ENCODE measurements at regions not wholly inside any gene's neighbourhood (a gene's known extent, or its start where the extent isn't known, plus 50 kb on each side); places are given as distances from the start of the nearest gene placed in this dataset.

GRCh38 chr13:106382534-106382933 is 152.9 kb downstream of the EFNB2 start:
- no peak for DNase-seq

- no peak for DNase-seq
Observed at GRCh38 chr13:106381091-106381490, 154.4 kb downstream of the EFNB2 start.

DNA sequence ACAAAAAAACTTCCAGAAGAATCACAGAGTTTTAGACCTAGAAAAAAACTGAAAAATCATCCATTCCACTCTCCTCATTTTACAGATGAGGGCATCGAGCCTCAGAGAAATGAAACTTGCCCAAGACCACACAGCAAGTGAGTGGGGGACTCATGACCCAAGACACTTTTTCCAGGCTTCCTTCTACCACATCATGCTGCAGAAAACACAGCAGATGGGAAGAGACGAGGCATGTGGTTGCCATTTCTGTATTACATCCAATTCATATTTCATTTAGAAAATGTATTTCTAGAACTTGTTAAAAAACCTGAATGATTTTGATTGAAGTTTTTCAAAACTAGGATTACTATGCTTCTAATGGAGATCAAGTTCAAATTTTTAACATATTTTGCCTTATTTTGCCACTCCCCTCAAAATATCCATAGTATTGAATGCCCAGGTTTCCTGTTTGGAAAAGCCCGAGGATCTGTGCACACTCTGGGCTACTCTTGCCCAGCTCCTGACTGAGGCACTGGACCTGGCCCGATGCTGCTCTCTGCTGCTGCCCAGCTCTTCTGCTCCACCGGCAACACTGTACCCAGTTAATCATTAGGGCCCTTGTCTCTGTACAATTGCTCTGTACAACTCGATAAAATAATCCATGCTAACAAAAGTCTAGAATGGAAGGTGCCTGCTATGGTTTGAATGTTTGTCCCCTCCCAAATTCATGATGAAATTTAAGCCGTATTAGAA is 157.4 kb downstream of the EFNB2 start:
- no peak for DNase-seq

DNA sequence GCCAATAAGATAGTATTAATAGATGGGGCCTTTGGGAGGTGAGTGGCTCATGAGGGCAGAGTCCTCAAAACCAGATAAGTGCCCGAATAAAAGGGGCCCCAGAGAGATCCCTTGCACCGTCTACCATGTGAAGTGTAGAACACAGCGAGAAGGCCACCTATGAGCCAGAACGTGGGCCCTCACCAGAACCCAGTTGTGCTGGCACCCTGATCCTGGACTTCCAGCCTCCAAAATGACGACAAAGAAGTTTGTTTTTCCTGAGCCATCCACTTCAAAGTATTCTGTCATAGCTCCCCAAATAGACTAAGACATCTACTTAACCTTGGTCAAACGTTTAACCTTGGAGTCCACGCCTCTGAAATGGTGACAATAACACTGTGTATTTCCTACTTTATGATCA is 158.1 kb downstream of the EFNB2 start:
- DNase-seq: no peak

- DNase-seq: peak; percentile 13 to 20
Observed at GRCh38 chr13:106376401-106377112, 158.9 kb downstream of the EFNB2 start.

DNA sequence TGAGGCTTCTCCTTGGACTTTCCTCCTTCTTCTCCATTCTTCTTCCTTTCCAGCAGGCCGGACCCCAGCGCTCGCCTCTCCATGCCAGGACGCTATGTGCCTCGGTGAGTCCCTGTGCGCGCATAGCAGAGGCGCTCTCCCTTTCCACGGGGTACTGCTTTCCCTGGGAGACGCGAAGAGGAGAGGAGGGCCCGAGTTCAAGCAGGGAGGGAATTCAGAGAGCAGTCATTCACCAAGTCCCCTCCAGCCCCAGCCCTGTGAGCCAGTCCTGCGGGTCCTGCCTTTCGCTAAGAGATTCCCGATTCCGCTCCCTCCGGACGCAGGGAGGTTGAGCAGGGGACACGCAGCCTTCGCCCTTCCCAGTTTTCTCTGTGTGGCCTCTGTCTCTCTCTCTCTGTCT is 160.4 kb downstream of the EFNB2 start:
- no peak for DNase-seq

GRCh38 chr13:106374631-106375030 is 160.8 kb downstream of the EFNB2 start:
- no peak for DNase-seq

GRCh38 chr13:106373989-106374572 is 161.4 kb downstream of the EFNB2 start:
- DNase-seq: peak in 1 of 2 donors; percentile 5

DNA sequence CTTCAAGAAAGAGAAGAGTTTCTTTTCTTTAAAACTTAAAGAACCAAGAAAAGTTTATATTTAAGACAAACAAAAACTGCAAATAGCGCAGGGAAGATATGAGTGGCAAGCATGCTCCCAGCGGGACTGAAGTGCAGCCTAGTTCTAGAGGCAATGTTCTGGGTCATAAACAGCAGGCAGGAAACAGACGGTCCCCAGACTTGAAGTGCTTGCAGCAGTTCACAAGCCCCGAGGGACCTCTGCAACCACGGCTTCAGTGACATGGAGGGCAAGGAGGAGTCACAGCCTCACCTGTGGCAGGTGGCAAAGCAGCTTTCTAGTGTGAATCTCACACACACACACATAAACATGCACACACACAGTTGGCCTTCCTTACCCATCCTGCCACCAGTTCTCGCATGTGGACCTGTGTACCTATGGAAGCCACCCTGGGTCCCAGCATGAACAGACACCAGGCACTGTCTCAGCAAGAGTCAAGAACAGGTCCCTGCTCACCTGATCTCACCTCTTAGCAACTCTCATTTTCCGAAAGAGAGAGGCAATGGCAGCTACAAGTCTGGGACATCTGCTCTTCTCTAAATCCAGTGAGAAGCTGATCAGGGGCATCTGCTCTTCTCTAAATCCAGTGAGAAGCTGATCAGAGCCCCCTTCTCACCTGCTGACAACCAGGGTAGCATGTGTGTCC is 162.0 kb downstream of the EFNB2 start:
- no peak for DNase-seq

- no peak for DNase-seq
Observed at GRCh38 chr13:106372199-106373155, 163.0 kb downstream of the EFNB2 start.

DNA sequence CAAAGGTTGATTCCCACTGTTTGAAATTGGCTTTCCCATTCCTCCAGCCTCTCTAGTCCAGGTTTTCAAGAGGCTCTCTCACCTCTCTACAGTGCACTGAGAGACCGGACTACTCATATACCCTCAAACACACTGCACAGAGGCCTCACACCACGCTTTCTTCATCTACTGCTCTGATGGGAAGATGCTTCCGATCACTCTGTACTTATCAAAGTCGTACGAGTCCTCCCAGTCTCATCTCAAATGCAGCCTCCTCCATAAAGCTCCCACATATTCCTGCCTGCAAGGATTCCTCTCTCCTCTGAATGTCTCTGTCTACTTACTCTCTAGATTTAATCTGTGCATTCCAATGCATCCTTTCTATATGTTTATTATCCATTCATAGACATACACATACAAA is 164.4 kb downstream of the EFNB2 start:
- no peak for DNase-seq

DNA sequence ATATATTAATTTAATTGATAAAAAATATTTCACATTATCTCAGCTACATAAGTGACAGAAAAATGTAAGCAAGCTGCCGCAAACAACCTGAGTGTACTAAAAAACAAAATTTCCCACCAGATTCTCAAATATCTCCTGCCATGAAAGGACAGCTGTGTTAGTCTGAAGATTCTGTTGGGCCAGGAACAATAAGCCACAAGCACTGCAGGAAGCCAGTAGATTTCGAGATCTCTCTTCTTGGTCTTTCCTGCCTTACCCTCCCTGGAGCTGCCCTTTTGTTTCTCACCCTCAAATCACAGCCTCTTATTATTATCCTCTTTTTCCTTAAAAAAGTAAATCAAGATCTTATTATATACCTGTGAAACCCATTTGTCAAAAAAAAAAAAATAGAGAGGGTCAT is 165.6 kb downstream of the EFNB2 start:
- DNase-seq: no peak

DNA sequence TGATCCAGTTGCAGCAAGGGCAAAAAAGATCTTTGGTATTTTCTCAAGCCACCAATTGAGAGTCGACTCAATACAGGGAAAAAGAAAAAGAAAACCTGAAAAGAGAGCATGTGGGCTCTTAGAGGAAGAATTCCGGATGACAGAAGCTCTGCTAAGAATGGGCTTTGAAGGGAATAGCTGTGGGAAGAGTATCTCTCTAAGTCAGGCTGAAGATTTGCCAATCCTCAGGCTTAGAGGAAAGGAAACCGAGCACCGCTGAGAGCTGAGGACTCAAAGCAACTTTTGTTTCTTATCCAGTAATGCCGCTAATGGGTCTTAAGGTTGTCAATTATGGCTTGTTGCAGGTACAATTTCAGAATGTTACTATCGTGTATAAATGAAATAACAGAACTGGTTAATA is 166.4 kb downstream of the EFNB2 start:
- no peak for DNase-seq

DNA sequence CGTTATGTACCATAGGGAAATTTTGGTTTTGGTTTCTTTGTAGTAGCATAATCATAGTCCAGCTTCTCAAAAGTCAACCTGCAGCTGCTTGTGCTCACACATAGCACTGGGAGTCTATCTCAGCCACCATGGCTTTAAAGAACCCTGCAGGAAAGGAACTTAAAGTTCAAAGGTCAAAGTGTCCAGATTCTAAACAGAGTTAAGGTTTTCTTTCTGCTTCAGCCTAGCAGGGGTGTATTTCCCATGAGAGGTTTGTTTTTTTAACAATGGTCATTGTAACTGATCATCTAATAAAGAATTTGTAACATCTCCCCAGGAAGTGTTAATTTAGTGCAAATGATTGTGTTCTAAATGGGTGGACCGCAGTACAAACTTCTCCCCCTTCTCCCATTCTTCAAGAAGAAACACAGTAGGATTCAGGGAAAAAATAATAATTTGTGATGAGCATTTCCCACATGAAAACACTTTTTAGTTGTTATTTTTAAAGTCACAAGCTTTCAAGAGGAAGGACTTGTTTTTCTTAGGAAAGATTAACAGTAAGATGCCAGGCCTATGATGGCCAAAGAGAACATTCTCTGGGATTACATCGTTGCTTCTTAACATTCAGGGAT is 168.0 kb downstream of the EFNB2 start:
- DNase-seq: no peak

DNA sequence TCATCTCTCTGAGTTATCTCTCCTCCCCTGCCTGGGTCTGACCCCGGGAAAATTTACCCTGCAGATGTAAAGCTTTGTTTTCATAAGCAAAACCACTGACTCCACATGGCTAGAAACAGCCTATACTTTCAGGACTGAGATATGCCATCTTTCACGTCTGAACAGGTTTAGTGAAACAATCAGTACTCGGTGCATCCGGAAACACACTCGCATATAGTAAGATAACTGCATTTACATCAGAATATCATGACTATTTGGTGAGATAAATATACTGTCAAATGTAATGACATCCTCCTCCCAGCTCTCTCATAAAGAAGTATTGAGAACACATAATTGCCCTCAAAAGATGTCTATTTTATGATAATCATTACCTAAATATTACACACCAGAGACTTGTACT is 172.8 kb downstream of the EFNB2 start:
- no peak for DNase-seq

DNA sequence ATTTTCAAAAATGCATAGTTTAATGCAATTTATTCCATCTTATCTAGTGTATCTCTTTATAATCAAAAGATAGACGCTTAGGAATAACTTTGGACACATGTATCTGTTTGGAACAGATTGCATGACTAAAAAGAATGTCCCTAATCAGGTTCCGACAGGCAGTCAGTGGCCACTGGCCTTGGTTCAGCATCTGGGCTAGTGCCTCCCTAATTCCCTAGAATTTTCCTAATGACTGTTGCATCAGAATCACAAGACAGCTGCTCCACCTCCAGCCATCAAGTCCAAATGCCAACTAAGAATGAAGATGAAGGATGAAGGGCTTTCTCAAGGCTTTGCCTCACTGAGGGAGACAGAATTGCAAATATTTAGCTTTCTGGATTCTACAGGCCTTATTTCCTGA is 173.8 kb downstream of the EFNB2 start:
- no peak for DNase-seq

GRCh38 chr13:106357198-106357597 is 178.3 kb downstream of the EFNB2 start:
- no peak for DNase-seq

DNA sequence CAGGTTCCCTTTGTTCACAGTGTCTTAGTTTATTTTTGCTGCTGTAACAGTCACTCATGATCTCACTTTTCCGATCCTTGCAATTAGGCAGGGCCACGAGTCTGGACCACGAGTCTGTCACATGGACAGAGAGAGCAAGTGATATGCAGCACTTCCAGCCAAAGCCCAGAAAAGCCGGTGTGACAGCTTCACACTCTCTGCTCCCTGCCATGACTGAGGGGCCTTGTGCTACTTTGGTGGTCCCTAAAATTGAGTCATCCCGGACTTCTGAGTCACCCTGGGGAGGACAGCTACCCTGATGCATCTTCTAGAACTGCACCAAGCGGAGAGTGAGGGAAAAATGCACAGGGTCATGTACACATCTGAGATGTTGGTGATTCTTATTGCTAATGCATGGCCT is 179.6 kb downstream of the EFNB2 start:
- no peak for DNase-seq

- no peak for DNase-seq
Observed at GRCh38 chr13:106354961-106355360, 180.5 kb downstream of the EFNB2 start.

DNA sequence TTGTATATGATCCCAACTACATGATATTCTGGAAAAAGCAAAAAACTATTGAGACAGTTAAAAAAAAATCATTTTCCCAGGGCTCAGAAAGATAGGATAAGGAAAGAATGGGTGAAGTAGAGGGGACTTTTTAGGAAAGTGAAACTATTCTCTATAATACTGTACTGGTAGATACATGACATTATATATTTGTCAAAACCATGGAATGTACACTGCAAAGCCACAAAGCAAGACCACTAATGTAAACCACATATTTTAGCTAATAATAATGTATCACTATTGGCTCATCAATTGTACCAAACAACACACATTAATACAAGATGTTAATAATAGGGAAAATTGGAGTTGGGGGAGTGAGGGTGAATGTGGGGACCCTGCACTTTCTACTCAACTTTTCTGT is 182.6 kb downstream of the EFNB2 start:
- no peak for DNase-seq

- no peak for DNase-seq
Observed at GRCh38 chr13:106351251-106351650, 184.2 kb downstream of the EFNB2 start.

DNA sequence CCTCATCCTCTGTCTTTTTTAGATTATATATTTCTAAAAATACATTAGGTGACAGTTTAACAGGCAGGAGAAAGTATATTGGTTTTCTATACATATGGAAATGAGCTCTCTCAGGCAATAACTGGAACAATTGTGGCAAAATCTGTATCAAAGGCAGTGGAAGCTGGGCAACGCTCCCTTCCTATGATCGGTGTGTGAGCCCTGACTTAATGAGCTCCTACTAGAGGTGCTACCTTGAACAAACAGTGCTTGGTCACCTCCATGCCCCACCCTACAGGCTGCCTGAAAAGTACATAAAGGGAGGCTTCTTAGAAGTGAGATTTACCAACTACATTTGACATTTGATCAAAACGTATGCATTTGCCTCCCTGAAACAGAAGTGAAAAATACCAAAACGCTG is 185.3 kb downstream of the EFNB2 start:
- no peak for DNase-seq

All from inflammatory macrophage treated with lipopolysaccharide for 1 hour (primary cell).